IMR-90 (cell line): ENCODE measurements at regions not wholly inside any gene's neighbourhood (a gene's known extent, or its start where the extent isn't known, plus 50 kb on each side); places are given as distances from the start of the nearest gene placed in this dataset.

Experiments used
- ATAC-seq: fragments of 200-7000 bp; cut with Tn5 transposase; 2 replicates; pipeline ENCODE4 v1.9.1; 2020; ENCODE audit warnings: low read depth, mild to moderate bottlenecking, moderate library complexity
- BruUV-seq: library from RNA; stranded (reverse); fragments of 400-500 nt; replicated peaks from 2 replicates; lab custom pipeline; 2021; lab: Mats Ljungman, UMichigan
- CTCF ChIA-PET: fragments of 300-600 bp; formaldehyde crosslinking; extraction: SDS; loops from one replicate; lab custom pipeline; 2021; ENCODE audit warnings: antibody characterized with exemption; lab: Yijun Ruan, JAX
- POLR2A ChIA-PET: fragments of 300-600 bp; sonication (Branson Sonifier 250); formaldehyde crosslinking; loops from one replicate; lab custom pipeline; 2022; ENCODE audit warnings: antibody characterized with exemption; ENCODE audit not compliant: unreplicated experiment; lab: Charles Lee
- DNase-seq: peaks from one replicate; pipeline ENCODE4 v3.0.0; 2013
- H2AFZ ChIP-seq: replicated peaks from 2 replicates; pipeline ENCODE3; 2013; ENCODE audit warnings: low read length, mild to moderate bottlenecking; ENCODE audit not compliant: poor library complexity
- H2AK5ac ChIP-seq: 2 replicates; pipeline ENCODE4 v1.6.1; 2013; ENCODE audit warnings: low read depth, low read length, inconsistent platforms
- H2AK9ac ChIP-seq: replicated peaks from 2 replicates; pipeline ENCODE3; 2013; ENCODE audit warnings: mild to moderate bottlenecking, low read depth, low read length, moderate library complexity; ENCODE audit not compliant: poor library complexity
- H2BK120ac ChIP-seq: 2 replicates; pipeline ENCODE4 v1.6.1; 2013; ENCODE audit warnings: low read depth, low read length, inconsistent platforms
- H2BK15ac ChIP-seq: 3 replicates; pipeline ENCODE4 v1.6.1; 2013; ENCODE audit warnings: low read depth, low read length, inconsistent platforms
- H2BK20ac ChIP-seq: 2 replicates; pipeline ENCODE4 v1.6.1; 2013; ENCODE audit warnings: low read depth, mild to moderate bottlenecking, inconsistent platforms, low read length, moderate library complexity
- H2BK5ac ChIP-seq: 2 replicates; pipeline ENCODE4 v1.6.1; 2013; ENCODE audit warnings: mild to moderate bottlenecking, low read depth, low read length, inconsistent platforms; ENCODE audit not compliant: poor library complexity, severe bottlenecking
- H3K14ac ChIP-seq: replicated peaks from 2 replicates; pipeline ENCODE4 v1.6.1; 2013; ENCODE audit warnings: low read depth, low read length, inconsistent platforms
- H3K18ac ChIP-seq: 2 replicates; pipeline ENCODE4 v1.6.1; 2013; ENCODE audit warnings: low read depth, low read length, control low read depth
- H3K23ac ChIP-seq: 2 replicates; pipeline ENCODE4 v1.6.1; 2013; ENCODE audit warnings: low read depth, low read length, inconsistent platforms
- H3K27ac ChIP-seq: 2 replicates; pipeline ENCODE4 v1.5.1; 2013; ENCODE audit warnings: mild to moderate bottlenecking, control low read depth, low read length; ENCODE audit not compliant: insufficient read depth
- H3K27me3 ChIP-seq: 2 replicates; pipeline ENCODE4 v1.6.1; 2013; ENCODE audit warnings: low read length; ENCODE audit not compliant: control insufficient read depth, insufficient read depth
- H3K36me3 ChIP-seq: 2 replicates; pipeline ENCODE4 v1.6.1; 2013; ENCODE audit warnings: low read length, mixed read lengths; ENCODE audit not compliant: control insufficient read depth, insufficient read depth
- H3K4ac ChIP-seq: 2 replicates; pipeline ENCODE4 v1.6.1; 2013; ENCODE audit warnings: low read depth, low read length, inconsistent platforms
- H3K4me1 ChIP-seq: 2 replicates; pipeline ENCODE4 v1.6.1; 2013; ENCODE audit warnings: low read length, mixed read lengths; ENCODE audit not compliant: control insufficient read depth, insufficient read depth
- H3K4me2 ChIP-seq: 2 replicates; pipeline ENCODE4 v1.6.1; 2013; ENCODE audit warnings: low read depth, mild to moderate bottlenecking, control low read depth, low read length, moderate library complexity
- H3K4me3 ChIP-seq: 2 replicates; pipeline ENCODE4 v1.5.1; 2013; ENCODE audit warnings: low read depth, mild to moderate bottlenecking, control low read depth, low read length, moderate library complexity; ENCODE audit not compliant: insufficient read depth
- H3K56ac ChIP-seq: 2 replicates; pipeline ENCODE4 v1.6.1; 2013; ENCODE audit warnings: low read length, inconsistent platforms; ENCODE audit not compliant: insufficient read depth; ENCODE audit errors: extremely low read depth
- H3K79me1 ChIP-seq, 2 experiments: 2 replicates each; pipeline ENCODE4 v1.6.1; 2013; ENCODE audit warnings: low read length in 2 of 2, inconsistent platforms in 1 of 2, low read depth in 1 of 2
- H3K9ac ChIP-seq: 2 replicates; pipeline ENCODE4 v1.6.1; 2013; ENCODE audit warnings: low read depth, low read length, control low read depth
- H3K9me1 ChIP-seq: 2 replicates; pipeline ENCODE4 v1.6.1; 2013; ENCODE audit warnings: low read length, inconsistent platforms; ENCODE audit not compliant: insufficient read depth
- H3K9me3 ChIP-seq: 2 replicates; pipeline ENCODE4 v1.6.1; 2013; ENCODE audit warnings: low read length; ENCODE audit not compliant: control insufficient read depth, insufficient read depth
- H4K20me1 ChIP-seq: 2 replicates; pipeline ENCODE4 v1.6.1; 2013; ENCODE audit warnings: low read length, inconsistent platforms; ENCODE audit not compliant: insufficient read depth
- H4K5ac ChIP-seq: 2 replicates; pipeline ENCODE4 v1.6.1; 2013; ENCODE audit warnings: mild to moderate bottlenecking, low read depth, low read length, control low read depth
- H4K8ac ChIP-seq, 2 experiments: 2 replicates each; pipeline ENCODE4 v1.6.1; 2013; ENCODE audit warnings: low read depth in 2 of 2, low read length in 2 of 2, control low read depth in 1 of 2, inconsistent platforms in 1 of 2
- H4K91ac ChIP-seq: 2 replicates; pipeline ENCODE4 v1.6.1; 2013; ENCODE audit warnings: low read depth, low read length, inconsistent platforms; ENCODE audit not compliant: insufficient read depth
- BHLHE40 ChIP-seq: fragments of 150-350 bp; IDR thresholded peaks from 2 replicates; pipeline ENCODE4 v1.6.1; 2016; ENCODE audit warnings: mild to moderate bottlenecking, low read depth, low read length
- CEBPB ChIP-seq: IDR thresholded peaks from 2 replicates; pipeline ENCODE4 v1.6.1; 2012; ENCODE audit warnings: low read depth, low read length, improper control_type of control experiment
- CHD1 ChIP-seq: IDR thresholded peaks from 2 replicates; pipeline ENCODE4 v1.6.1; 2012; ENCODE audit warnings: low read depth, low read length, improper control_type of control experiment
- FOS ChIP-seq: fragments of 150-350 bp; IDR thresholded peaks from 2 replicates; pipeline ENCODE4 v1.6.1; 2016; ENCODE audit warnings: low read depth, low read length
- MAFK ChIP-seq: IDR thresholded peaks from 2 replicates; pipeline ENCODE4 v1.6.1; 2012; ENCODE audit warnings: low read depth, low read length, improper control_type of control experiment
- MAZ ChIP-seq: IDR thresholded peaks from 2 replicates; pipeline ENCODE4 v1.6.1; 2012; ENCODE audit warnings: low read depth, mild to moderate bottlenecking, low read length, improper control_type of control experiment, moderate library complexity, borderline replicate concordance
- MXI1 ChIP-seq: IDR thresholded peaks from 2 replicates; pipeline ENCODE4 v1.6.1; 2012; ENCODE audit warnings: low read depth, mild to moderate bottlenecking, low read length, moderate library complexity, borderline replicate concordance
- NFE2L2 ChIP-seq: fragments of 150-350 bp; IDR thresholded peaks from 2 replicates; pipeline ENCODE4 v1.6.1; 2016; ENCODE audit warnings: low read depth, mild to moderate bottlenecking, low read length
- POLR2A ChIP-seq: IDR thresholded peaks from 2 replicates; pipeline ENCODE4 v1.6.1; 2012; ENCODE audit warnings: mild to moderate bottlenecking, low read depth, low read length
- RAD21 ChIP-seq: IDR thresholded peaks from 2 replicates; pipeline ENCODE4 v1.6.1; 2012; ENCODE audit warnings: low read length, improper control_type of control experiment
- RCOR1 ChIP-seq: IDR thresholded peaks from 2 replicates; pipeline ENCODE4 v1.6.1; 2012; ENCODE audit warnings: mild to moderate bottlenecking, low read length, improper control_type of control experiment; ENCODE audit not compliant: insufficient replicate concordance
- RFX5 ChIP-seq: IDR thresholded peaks from 2 replicates; pipeline ENCODE4 v1.8.0; 2012; ENCODE audit warnings: low read depth, mild to moderate bottlenecking, low read length, moderate library complexity
- SMC3 ChIP-seq: fragments of 150-350 bp; IDR thresholded peaks from 2 replicates; pipeline ENCODE4 v1.6.1; 2016; ENCODE audit warnings: low read depth, mild to moderate bottlenecking, antibody characterized with exemption, low read length, moderate library complexity
- WGBS, 2 experiments: methylation state at CpG; one replicate each; pipeline versions ENCODE4 v1.1.5 to v1.1.7; 2013; ENCODE audit warnings: missing lambda C conversion rate in 2 of 2; ENCODE audit not compliant: insufficient read length in 1 of 2; ENCODE audit errors: extremely low coverage in 2 of 2; 5-methylcytosine and 5-hydroxymethylcytosine counted together
- dilution Hi-C: fragments of 300-500 bp; cut with HindIII; formaldehyde crosslinking; loops from one replicate; pipeline ENCODE4 v1.14.3; 2018; ENCODE audit warnings: low sequenced_read_pairs; ENCODE audit not compliant: unreplicated experiment
- in situ Hi-C: fragments of 300-500 bp; cut with MboI; formaldehyde crosslinking; loops from 3 replicates; pipeline ENCODE4 v1.14.3; 2019; ENCODE audit warnings: low sequenced_read_pairs, inconsistent platforms, mixed read lengths
- intact Hi-C: fragments of 100-400 bp; cut with micrococcal nuclease; formaldehyde crosslinking; loops from 2 replicates; pipeline ENCODE4 v1.10.0; 2022
- TF ChIP-seq, protein P1 (sequence below): fragments of 150-350 bp; IDR thresholded peaks from 2 replicates; pipeline ENCODE4 v1.6.1; 2016; ENCODE audit warnings: low read depth, mild to moderate bottlenecking, low read length, moderate library complexity, borderline replicate concordance
- TF ChIP-seq, protein P2 (sequence below): conservative IDR thresholded peaks from 2 replicates; pipeline ENCODE4 v1.5.1; 2012; ENCODE audit warnings: mild to moderate bottlenecking, low read depth, low read length, improper control_type of control experiment
- TF ChIP-seq, protein P3 (sequence below): fragments of 150-350 bp; IDR thresholded peaks from 2 replicates; pipeline ENCODE4 v1.6.1; 2017; ENCODE audit warnings: mild to moderate bottlenecking, antibody characterized with exemption, low read length, low read depth

DNA sequence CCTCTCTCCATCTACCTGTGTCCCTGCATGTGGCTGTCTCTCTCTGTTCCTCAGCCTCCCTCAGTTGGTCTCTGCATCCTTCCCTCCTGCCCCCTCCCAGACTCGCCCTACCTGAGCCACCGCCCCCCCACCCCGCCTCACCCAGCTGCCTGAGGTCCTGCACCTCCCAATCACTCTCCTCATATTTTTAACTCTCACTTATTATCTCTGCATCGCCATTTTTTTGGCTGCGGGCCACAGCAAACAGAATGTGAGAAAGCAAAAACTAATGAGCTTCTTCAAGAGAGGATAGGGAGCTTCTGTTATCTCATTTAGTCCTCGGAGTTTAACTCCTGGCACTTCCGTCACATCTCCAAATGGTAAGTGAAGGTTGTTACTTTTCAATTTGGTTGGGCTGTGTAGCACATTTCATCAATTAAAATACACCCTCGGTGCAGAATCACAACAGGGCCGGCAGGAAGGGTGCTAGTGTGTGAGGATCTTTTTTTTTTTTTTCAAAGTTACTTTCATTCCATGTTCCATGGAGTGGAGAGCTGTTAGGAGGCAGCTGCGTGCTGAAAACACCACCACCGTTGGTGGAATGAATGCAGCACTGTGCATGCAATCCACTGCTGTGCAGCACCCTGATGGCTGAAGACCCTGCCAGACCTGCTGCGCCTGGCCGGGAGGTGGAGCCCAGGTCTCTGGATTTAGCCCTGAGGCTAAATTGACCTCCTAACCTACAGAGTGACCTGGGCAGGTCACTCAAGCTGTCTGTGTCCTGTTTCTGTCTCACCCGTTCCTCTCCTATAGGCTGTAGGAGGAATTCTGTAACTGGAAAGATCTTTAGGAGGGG is 157.2 kb upstream of the NFIA start:
- H2BK5ac ChIP-seq: no peak overlapping the region
- no peaks in the 10 kb centered on the region for H4K20me1 ChIP-seq
- H3K4ac ChIP-seq: no peak overlapping the region
- H2BK120ac ChIP-seq: no peak overlapping the region
- no peaks in the 10 kb centered on the region for H3K9me1 ChIP-seq
- no peak overlapping the region for H3K4me3 ChIP-seq
- H3K9me3 ChIP-seq: no peaks in the 10 kb centered on the region
- in situ Hi-C loops (no loop called here), dilution Hi-C loops (no loop called here), intact Hi-C loops (no loop called here)
- H3K18ac ChIP-seq: no peak overlapping the region
- H3K36me3 ChIP-seq: no peaks in the 10 kb centered on the region
- H3K4me1 ChIP-seq: no peaks in the 10 kb centered on the region
- ChIA-PET CTCF (no interaction called here), POLR2A (no interaction called here)
- no peaks in the 10 kb centered on the region for H3K27me3 ChIP-seq
- no peaks in the 10 kb centered on the region for H3K79me1 ChIP-seq
- H2AK5ac ChIP-seq: no peak overlapping the region
- no peak overlapping the region for H3K27ac ChIP-seq
- 0% methylated on average over 1 of the region's 14 CpGs; no CpG with 5 or more reads in 1 of the 2 experiments for WGBS, 2 experiments
- no peak overlapping the region for H3K56ac ChIP-seq
- no peak overlapping the region for H4K91ac ChIP-seq
- H3K9ac ChIP-seq: no peak overlapping the region
- DNase-seq (no peak), ATAC-seq (no peak)
- no peak overlapping the region for H4K5ac ChIP-seq
- BruUV-seq: no TSS peak
- no peak overlapping the region for H2AFZ ChIP-seq
- H3K4me2 ChIP-seq: no peak overlapping the region
- no peak overlapping the region for H2BK15ac ChIP-seq
- no peak overlapping the region for H3K14ac ChIP-seq
- H2BK20ac ChIP-seq: no peak overlapping the region
- TF ChIP-seq BHLHE40 (no peak), CHD1 (no peak), NFE2L2 (no peak), RFX5 (no peak), MAZ (no peak), RAD21 (no peak), RCOR1 (no peak), FOS (no peak), SMC3 (no peak), MAFK (no peak), MXI1 (no peak), POLR2A (no peak), CEBPB (no peak)
- TF ChIP-seq, protein P1, sequence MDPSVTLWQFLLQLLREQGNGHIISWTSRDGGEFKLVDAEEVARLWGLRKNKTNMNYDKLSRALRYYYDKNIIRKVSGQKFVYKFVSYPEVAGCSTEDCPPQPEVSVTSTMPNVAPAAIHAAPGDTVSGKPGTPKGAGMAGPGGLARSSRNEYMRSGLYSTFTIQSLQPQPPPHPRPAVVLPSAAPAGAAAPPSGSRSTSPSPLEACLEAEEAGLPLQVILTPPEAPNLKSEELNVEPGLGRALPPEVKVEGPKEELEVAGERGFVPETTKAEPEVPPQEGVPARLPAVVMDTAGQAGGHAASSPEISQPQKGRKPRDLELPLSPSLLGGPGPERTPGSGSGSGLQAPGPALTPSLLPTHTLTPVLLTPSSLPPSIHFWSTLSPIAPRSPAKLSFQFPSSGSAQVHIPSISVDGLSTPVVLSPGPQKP: no peak
- TF ChIP-seq, protein P2, sequence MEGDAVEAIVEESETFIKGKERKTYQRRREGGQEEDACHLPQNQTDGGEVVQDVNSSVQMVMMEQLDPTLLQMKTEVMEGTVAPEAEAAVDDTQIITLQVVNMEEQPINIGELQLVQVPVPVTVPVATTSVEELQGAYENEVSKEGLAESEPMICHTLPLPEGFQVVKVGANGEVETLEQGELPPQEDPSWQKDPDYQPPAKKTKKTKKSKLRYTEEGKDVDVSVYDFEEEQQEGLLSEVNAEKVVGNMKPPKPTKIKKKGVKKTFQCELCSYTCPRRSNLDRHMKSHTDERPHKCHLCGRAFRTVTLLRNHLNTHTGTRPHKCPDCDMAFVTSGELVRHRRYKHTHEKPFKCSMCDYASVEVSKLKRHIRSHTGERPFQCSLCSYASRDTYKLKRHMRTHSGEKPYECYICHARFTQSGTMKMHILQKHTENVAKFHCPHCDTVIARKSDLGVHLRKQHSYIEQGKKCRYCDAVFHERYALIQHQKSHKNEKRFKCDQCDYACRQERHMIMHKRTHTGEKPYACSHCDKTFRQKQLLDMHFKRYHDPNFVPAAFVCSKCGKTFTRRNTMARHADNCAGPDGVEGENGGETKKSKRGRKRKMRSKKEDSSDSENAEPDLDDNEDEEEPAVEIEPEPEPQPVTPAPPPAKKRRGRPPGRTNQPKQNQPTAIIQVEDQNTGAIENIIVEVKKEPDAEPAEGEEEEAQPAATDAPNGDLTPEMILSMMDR: no peak
- TF ChIP-seq, protein P3, sequence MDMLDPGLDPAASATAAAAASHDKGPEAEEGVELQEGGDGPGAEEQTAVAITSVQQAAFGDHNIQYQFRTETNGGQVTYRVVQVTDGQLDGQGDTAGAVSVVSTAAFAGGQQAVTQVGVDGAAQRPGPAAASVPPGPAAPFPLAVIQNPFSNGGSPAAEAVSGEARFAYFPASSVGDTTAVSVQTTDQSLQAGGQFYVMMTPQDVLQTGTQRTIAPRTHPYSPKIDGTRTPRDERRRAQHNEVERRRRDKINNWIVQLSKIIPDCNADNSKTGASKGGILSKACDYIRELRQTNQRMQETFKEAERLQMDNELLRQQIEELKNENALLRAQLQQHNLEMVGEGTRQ: no peak
- no peak overlapping the region for H3K23ac ChIP-seq
- no peak overlapping the region for H2AK9ac ChIP-seq
- no peak overlapping the region for H4K8ac ChIP-seq
